T-cell (primary cell): ENCODE measurements at regions not wholly inside any gene's neighbourhood (a gene's known extent, or its start where the extent isn't known, plus 50 kb on each side); places are given as distances from the start of the nearest gene placed in this dataset.

Experiments used
- ATAC-seq, 4 experiments: fragments of 200-7000 bp in 3 of 4; fragments of 150-1000 bp in 1 of 4; cut with Tn5 transposase; replicated peaks in 1 of 4; 1 replicate in 3 of 4; 2 replicates in 1 of 4; pipeline ENCODE4 v1.10.0; 2021; ENCODE audit warnings: moderate library complexity in 3 of 4, mild to moderate bottlenecking in 2 of 4, moderate number of reproducible peaks in 1 of 4
- CTCF ChIA-PET, 2 donors: fragments of 300-600 bp; sonication (Branson Sonifier 250); formaldehyde crosslinking; loops; one replicate each; lab custom pipeline; 2022; ENCODE audit warnings: antibody characterized with exemption in 2 of 2; lab: Charles Lee
- POLR2A ChIA-PET, 2 donors: fragments of 300-600 bp; sonication (Branson Sonifier 250); formaldehyde crosslinking; loops; one replicate each; lab custom pipeline; 2022; ENCODE audit warnings: antibody characterized with exemption in 2 of 2; lab: Charles Lee
- DNase-seq, 35 experiments: peaks; one replicate each; pipeline versions ENCODE4 v3.0.0 to v3.0.0-alpha.2; 2013 to 2023
- H3K27ac ChIP-seq: one replicate; pipeline ENCODE4 v1.5.1; 2013; ENCODE audit warnings: low read length
- H3K27me3 ChIP-seq, 2 experiments: replicated peaks in 1 of 2; 1 replicate in 1 of 2; 2 replicates in 1 of 2; pipeline versions ENCODE4 v1.6.1 to v1.7.0; 2013; ENCODE audit warnings: low read length in 1 of 2, mixed read lengths in 1 of 2; ENCODE audit not compliant: control insufficient read depth in 2 of 2, insufficient read depth in 2 of 2; ENCODE audit errors: extremely low read depth in 1 of 2
- H3K36me3 ChIP-seq, 2 donors: 1 replicate in 1 of 2; 2 replicates in 1 of 2; pipeline versions ENCODE4 v1.6.1 to v1.7.0; 2013; ENCODE audit warnings: low read length in 1 of 2; ENCODE audit not compliant: control insufficient read depth in 2 of 2, insufficient read depth in 1 of 2; ENCODE audit errors: extremely low read depth in 1 of 2
- H3K4me1 ChIP-seq, 2 experiments: 1 replicate in 1 of 2; 2 replicates in 1 of 2; pipeline versions ENCODE4 v1.6.1 to v1.7.0; 2013; ENCODE audit warnings: low read length in 2 of 2, mixed read lengths in 1 of 2; ENCODE audit not compliant: insufficient read depth in 2 of 2, control insufficient read depth in 1 of 2; ENCODE audit errors: extremely low read depth in 1 of 2
- H3K4me3 ChIP-seq, 2 donors: 1 replicate in 1 of 2; 2 replicates in 1 of 2; pipeline versions ENCODE4 v1.5.1 to v1.7.0; 2013; ENCODE audit warnings: mild to moderate bottlenecking in 2 of 2, low read length in 1 of 2, moderate library complexity in 1 of 2; ENCODE audit not compliant: control insufficient read depth in 1 of 2; ENCODE audit errors: extremely low read depth in 1 of 2
- H3K9me3 ChIP-seq: 2 replicates; pipeline ENCODE4 v1.7.0; 2013
- H3K27ac Mint-ChIP-seq, 2 donors: one replicate each; pipeline ENCODE4 v1.8.0; 2020 to 2021; ENCODE audit warnings: mild to moderate bottlenecking in 2 of 2, mixed read lengths in 2 of 2
- H3K27me3 Mint-ChIP-seq, 2 donors: one replicate each; pipeline ENCODE4 v1.8.0; 2021 to 2022; ENCODE audit warnings: mixed read lengths in 2 of 2
- H3K36me3 Mint-ChIP-seq: one replicate; pipeline ENCODE4 v1.8.0; 2021; ENCODE audit warnings: mixed read lengths
- H3K4me1 Mint-ChIP-seq, 3 donors: one replicate each; pipeline ENCODE4 v1.8.0; 2020 to 2022; ENCODE audit warnings: mixed read lengths in 3 of 3, mild to moderate bottlenecking in 1 of 3
- H3K4me3 Mint-ChIP-seq, 3 donors: one replicate each; pipeline ENCODE4 v1.8.0; 2020 to 2022; ENCODE audit warnings: mild to moderate bottlenecking in 3 of 3, mixed read lengths in 3 of 3, moderate library complexity in 3 of 3
- H3K9me3 Mint-ChIP-seq, 3 donors: one replicate each; pipeline ENCODE4 v1.8.0; 2020 to 2022; ENCODE audit warnings: mixed read lengths in 3 of 3
- WGBS: methylation state at CpG from one replicate; pipeline ENCODE4 v1.1.5; 2013; ENCODE audit warnings: missing lambda C conversion rate; ENCODE audit not compliant: insufficient coverage; 5-methylcytosine and 5-hydroxymethylcytosine counted together

DNA sequence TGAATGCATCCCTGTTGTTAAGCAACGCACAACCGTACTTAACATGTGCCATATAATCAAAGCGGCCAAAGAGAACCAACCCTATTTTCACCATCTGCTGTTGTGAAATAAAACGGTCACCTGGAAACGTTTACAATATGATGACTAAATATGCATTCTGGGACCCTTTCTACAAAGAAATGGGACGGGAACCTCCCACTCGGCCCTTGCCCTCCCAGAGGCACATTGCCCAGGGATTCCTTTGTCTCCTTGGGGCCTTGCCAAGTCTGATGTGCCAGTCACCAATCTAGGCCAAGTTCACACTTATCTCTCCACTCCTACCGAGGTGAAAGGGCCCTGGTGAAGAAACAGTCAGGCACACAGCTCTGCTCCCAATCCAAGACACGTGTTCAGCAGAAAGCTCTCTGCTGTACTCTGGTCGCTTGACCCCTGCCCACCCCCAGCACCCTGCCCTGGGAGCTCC lies 427.4 kb upstream of the JARID2 start:
- Histone ChIP-seq H3K4me3 (no peak overlapping the region), H3K27me3 (no peaks in the 10 kb centered on the region), H3K27ac (no peak overlapping the region), H3K9me3 (no peaks in the 10 kb centered on the region), H3K4me1 (no peaks in the 10 kb centered on the region), H3K36me3 (no peaks in the 10 kb centered on the region)
- no peak overlapping the region for H3K4me3 Mint-ChIP-seq
- no peaks in the 10 kb centered on the region for H3K36me3 Mint-ChIP-seq
- no peaks in the 10 kb centered on the region for H3K27me3 Mint-ChIP-seq
- 69% methylated on average over 7 of the region's 10 CpGs for WGBS
- DNase-seq: no peak
- ChIA-PET CTCF (no interaction called here), POLR2A (no interaction called here)
- no peak for ATAC-seq
- H3K27ac Mint-ChIP-seq: no peak overlapping the region
- H3K4me1 Mint-ChIP-seq: no peaks in the 10 kb centered on the region
- no peaks in the 10 kb centered on the region for H3K9me3 Mint-ChIP-seq

DNA sequence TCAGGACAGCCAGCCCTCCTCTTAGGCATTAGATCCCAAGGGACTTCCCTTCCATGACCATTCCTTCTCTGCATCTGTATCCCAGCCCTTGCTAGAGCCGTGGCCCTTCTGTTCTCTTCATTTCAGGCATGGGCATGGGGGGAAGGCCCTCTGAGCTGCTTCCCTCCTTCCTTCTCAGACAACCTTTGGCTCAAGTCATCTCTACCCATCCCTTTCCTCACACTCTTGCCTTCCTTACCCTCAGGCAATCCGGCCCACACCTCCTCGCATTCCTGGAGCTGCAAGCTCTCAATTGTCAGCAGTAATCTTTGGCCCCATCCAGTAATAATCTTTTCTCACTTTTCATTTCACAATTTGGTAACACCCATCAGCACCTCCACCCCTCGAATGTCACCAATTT lies 426.9 kb upstream of the JARID2 start:
- H3K27me3 ChIP-seq: no peaks in the 10 kb centered on the region
- no peaks in the 10 kb centered on the region for H3K9me3 ChIP-seq
- H3K4me3 ChIP-seq: no peak overlapping the region
- WGBS: 91% methylated on average over 4 of the region's 4 CpGs
- no peaks in the 10 kb centered on the region for H3K4me1 ChIP-seq
- no peak overlapping the region for H3K27ac ChIP-seq
- H3K4me3 Mint-ChIP-seq: no peak overlapping the region
- H3K36me3 Mint-ChIP-seq: no peaks in the 10 kb centered on the region
- H3K36me3 ChIP-seq: no peaks in the 10 kb centered on the region
- H3K27ac Mint-ChIP-seq: no peak overlapping the region
- DNase-seq (no peak), ATAC-seq (no peak)
- H3K27me3 Mint-ChIP-seq: peaks cover 0 to 2% of the 10 kb centered on the region in 2 donors
- no peaks in the 10 kb centered on the region for H3K9me3 Mint-ChIP-seq
- ChIA-PET POLR2A (no interaction called here), CTCF (no interaction called here)
- H3K4me1 Mint-ChIP-seq: no peaks in the 10 kb centered on the region

DNA sequence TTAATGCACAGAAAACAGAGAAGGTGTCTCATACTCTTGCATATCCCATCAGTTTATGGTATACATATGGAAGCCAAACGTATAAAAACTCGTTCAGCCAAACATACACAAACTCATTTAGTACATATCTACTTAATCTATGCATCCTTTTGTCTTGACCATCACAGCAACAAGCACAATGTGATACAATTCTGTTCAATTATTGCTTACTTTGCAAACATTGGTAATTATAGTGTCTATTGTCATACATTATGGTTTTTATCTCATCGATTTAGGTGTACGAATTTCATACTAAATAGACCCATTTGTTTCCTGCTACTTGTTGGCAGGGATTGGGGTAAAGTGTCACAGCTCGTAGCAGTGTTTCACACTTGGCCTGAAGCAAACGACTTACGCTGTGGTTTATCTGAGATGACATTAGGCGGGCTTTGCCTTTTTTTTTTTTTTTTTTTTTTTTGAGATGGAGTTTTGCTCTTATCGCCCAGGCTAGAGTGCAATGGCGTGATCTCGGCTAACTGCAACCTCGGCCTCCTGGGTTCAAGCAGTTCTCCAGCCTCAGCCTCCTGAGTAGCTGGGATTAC lies 425.9 kb upstream of the JARID2 start:
- H3K9me3 ChIP-seq: no peaks in the 10 kb centered on the region
- H3K4me1 ChIP-seq: peaks cover 0 to 4% of the 10 kb centered on the region in 2 experiments
- DNase-seq (no peak), ATAC-seq (no peak)
- no peak overlapping the region for H3K4me3 ChIP-seq
- 94% methylated on average over 4 of the region's 12 CpGs for WGBS
- Mint-ChIP-seq H3K36me3 (no peaks in the 10 kb centered on the region), H3K27ac (no peak overlapping the region), H3K4me1 (peaks cover 0 to 5% (median 0%) of the 10 kb centered on the region in 3 donors), H3K27me3 (peaks cover 0 to 3% of the 10 kb centered on the region in 2 donors), H3K9me3 (no peaks in the 10 kb centered on the region), H3K4me3 (no peak overlapping the region)
- no peak overlapping the region for H3K27ac ChIP-seq
- H3K27me3 ChIP-seq: no peaks in the 10 kb centered on the region
- ChIA-PET POLR2A (no interaction called here), CTCF (interaction anchor here in 1 of 2 donors (0.5 kb wide), 1 partner anchor 147 kb away, joined by 6 read pairs; no protein-coding TSS in a partner anchor)
- no peaks in the 10 kb centered on the region for H3K36me3 ChIP-seq

DNA sequence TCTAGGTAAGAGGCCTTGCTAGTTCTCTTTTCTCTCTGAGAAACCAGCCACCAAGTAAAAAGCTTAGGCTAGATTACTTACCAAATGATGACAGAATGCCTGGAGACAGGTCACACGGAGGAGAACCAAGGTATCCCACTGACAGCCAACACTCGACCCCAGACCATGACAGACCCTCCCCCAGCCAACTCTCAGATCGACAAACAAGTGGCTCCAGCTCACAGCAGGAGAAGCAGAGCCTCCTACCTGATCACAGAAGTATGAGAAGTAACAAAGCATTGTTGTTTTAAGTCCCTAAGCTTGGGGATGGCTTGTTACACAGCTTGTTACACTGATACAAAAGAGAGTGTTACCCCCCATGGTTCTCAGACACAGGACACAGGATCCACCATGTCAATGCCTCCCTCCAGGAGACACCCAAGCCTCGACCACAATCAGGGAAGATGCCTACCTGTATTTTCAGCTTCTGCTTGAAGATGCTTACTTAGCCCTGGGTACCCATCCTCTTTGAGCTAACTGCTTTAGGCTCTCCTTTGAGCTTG lies 423.8 kb upstream of the JARID2 start:
- H3K4me1 ChIP-seq: peaks cover 0 to 5% of the 10 kb centered on the region in 2 experiments
- H3K4me3 ChIP-seq: no peak overlapping the region
- CTCF ChIA-PET: no interaction called here
- DNase-seq (no peak), ATAC-seq (no peak)
- POLR2A ChIA-PET: no interaction called here
- WGBS: 84% methylated on average over 2 of the region's 4 CpGs
- H3K27me3 Mint-ChIP-seq: peaks cover 0 to 3% of the 10 kb centered on the region in 2 donors
- no peaks in the 10 kb centered on the region for H3K9me3 Mint-ChIP-seq
- H3K4me1 Mint-ChIP-seq: peaks cover 0 to 6% (median 0%) of the 10 kb centered on the region in 3 donors
- H3K27ac ChIP-seq: no peak overlapping the region
- H3K27ac Mint-ChIP-seq: no peak overlapping the region
- H3K36me3 Mint-ChIP-seq: no peaks in the 10 kb centered on the region
- no peak overlapping the region for H3K4me3 Mint-ChIP-seq
- H3K9me3 ChIP-seq: no peaks in the 10 kb centered on the region
- H3K27me3 ChIP-seq: no peaks in the 10 kb centered on the region
- H3K36me3 ChIP-seq: no peaks in the 10 kb centered on the region

DNA sequence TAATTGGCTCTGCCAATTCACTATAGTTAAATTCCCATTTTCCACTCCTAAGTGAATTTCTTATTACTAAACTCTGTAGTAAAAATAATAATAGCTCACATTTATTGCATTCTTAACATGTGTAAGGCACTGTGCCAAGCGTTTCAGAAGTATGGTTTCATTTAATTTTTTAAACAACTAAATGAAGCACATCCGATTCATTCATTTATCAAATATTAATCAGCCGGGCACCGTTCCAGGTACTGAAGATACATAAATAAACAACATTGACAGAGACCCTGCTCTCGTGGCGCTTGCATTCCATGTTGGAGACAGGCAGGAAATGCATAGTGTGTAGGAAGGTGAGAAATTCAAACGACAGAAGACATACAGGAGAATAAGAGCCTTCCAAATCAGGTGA lies 423.2 kb upstream of the JARID2 start:
- Mint-ChIP-seq H3K36me3 (no peaks in the 10 kb centered on the region), H3K9me3 (no peaks in the 10 kb centered on the region), H3K4me3 (no peak overlapping the region), H3K27me3 (peaks cover 0 to 3% of the 10 kb centered on the region in 2 donors), H3K4me1 (peaks cover 0 to 6% (median 0%) of the 10 kb centered on the region in 3 donors), H3K27ac (no peak overlapping the region)
- ATAC-seq (no peak), DNase-seq (no peak)
- H3K4me1 ChIP-seq: peaks cover 0 to 5% of the 10 kb centered on the region in 2 experiments
- H3K27me3 ChIP-seq: no peaks in the 10 kb centered on the region
- no peak overlapping the region for H3K4me3 ChIP-seq
- CTCF ChIA-PET: no interaction called here
- H3K36me3 ChIP-seq: no peaks in the 10 kb centered on the region
- WGBS: 72% methylated on average over 3 of the region's 7 CpGs
- H3K9me3 ChIP-seq: no peaks in the 10 kb centered on the region
- POLR2A ChIA-PET: no interaction called here
- no peak overlapping the region for H3K27ac ChIP-seq

DNA sequence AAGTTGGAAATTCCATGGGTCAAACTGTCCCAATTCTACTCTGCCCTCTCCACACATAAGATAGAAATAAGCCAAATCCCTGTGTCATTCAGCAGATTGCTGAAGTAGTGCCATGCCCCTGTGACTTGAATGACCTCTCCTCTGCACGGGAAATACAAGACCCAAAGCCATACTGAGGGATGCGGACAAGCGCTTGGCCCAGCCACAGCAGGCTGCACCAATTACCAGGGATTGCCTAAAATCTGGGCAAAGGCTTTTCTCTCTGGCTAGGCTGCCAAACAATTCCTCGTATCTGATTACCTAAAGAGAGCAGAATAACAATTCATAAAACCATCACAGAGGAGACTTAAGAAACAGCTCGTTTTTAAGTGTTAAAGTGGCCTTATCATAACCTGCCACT lies 421.8 kb upstream of the JARID2 start:
- ATAC-seq (no peak), DNase-seq (no peak)
- peaks cover 0 to 6% (median 0%) of the 10 kb centered on the region in 3 donors for H3K4me1 Mint-ChIP-seq
- Histone ChIP-seq H3K4me3 (no peak overlapping the region), H3K4me1 (peaks cover 0 to 5% of the 10 kb centered on the region in 2 experiments), H3K36me3 (no peaks in the 10 kb centered on the region), H3K9me3 (no peaks in the 10 kb centered on the region), H3K27ac (no peak overlapping the region), H3K27me3 (no peaks in the 10 kb centered on the region)
- peaks cover 0 to 4% of the 10 kb centered on the region in 2 donors for H3K27me3 Mint-ChIP-seq
- 96% methylated on average over 3 of the region's 5 CpGs for WGBS
- H3K27ac Mint-ChIP-seq: no peak overlapping the region
- no peaks in the 10 kb centered on the region for H3K9me3 Mint-ChIP-seq
- H3K36me3 Mint-ChIP-seq: no peaks in the 10 kb centered on the region
- CTCF ChIA-PET: interaction anchor here in 1 of 2 donors (0.6 to 0.7 kb wide), 2 partner anchors 289 to 1126 kb away, joined by 3 to 6 read pairs; no protein-coding TSS in a partner anchor
- POLR2A ChIA-PET: no interaction called here
- no peak overlapping the region for H3K4me3 Mint-ChIP-seq
